GM18870 (cell line): ENCODE measurements at regions not wholly inside any gene's neighbourhood (a gene's known extent, or its start where the extent isn't known, plus 50 kb on each side); places are given as distances from the start of the nearest gene placed in this dataset.
"Not testable (repeated sequence)": the region's sequence is repeated elsewhere in the genome, so short reads cannot be mapped to it uniquely, and the experiment has no call there.

Experiments used
- ATAC-seq: cut with Tn5 transposase; IDR thresholded peaks from one replicate; pipeline ENCODE4 v1.9.1; 2021; ENCODE audit warnings: moderate library complexity; ENCODE audit not compliant: unreplicated experiment

- ATAC-seq = no peak
These were observed 520.9 kb upstream of the CITED2 start for GRCh38 chr6:139895205-139895793.

GRCh38 chr6:139894271-139894670, 519.8 kb upstream of the CITED2 start:
- ATAC-seq = no peak

- ATAC-seq = no peak
These were observed 517.0 kb upstream of the CITED2 start for GRCh38 chr6:139891471-139891870.

- ATAC-seq = no peak
These were observed 514.3 kb upstream of the CITED2 start for GRCh38 chr6:139888681-139889122.

- no peak for ATAC-seq
These were observed 512.8 kb upstream of the CITED2 start for GRCh38 chr6:139887275-139887674.

- ATAC-seq = no peak
These were observed 511.9 kb upstream of the CITED2 start for GRCh38 chr6:139886396-139886795.

- no peak for ATAC-seq
These were observed 511.5 kb upstream of the CITED2 start for GRCh38 chr6:139885909-139886308.

- no peak for ATAC-seq
These were observed 509.3 kb upstream of the CITED2 start for GRCh38 chr6:139883776-139884175.

GRCh38 chr6:139882977-139883728, 508.7 kb upstream of the CITED2 start:
- ATAC-seq = no peak

- peak; percentile 4 for ATAC-seq
These were observed 507.8 kb upstream of the CITED2 start for GRCh38 chr6:139882234-139882633.

GRCh38 chr6:139881728-139882211, 507.3 kb upstream of the CITED2 start:
- peak; percentile 80 for ATAC-seq

GRCh38 chr6:139881236-139881635, 506.8 kb upstream of the CITED2 start:
- ATAC-seq = no peak

GRCh38 chr6:139879823-139880356, 505.4 kb upstream of the CITED2 start:
- no peak for ATAC-seq

- ATAC-seq = not testable (repeated sequence)
These were observed 504.8 kb upstream of the CITED2 start for GRCh38 chr6:139879241-139879640.

GRCh38 chr6:139877828-139878405, 503.5 kb upstream of the CITED2 start:
- ATAC-seq = no peak

- no peak for ATAC-seq
These were observed 498.2 kb upstream of the CITED2 start for GRCh38 chr6:139872665-139873064.

- no peak for ATAC-seq
These were observed 497.5 kb upstream of the CITED2 start for GRCh38 chr6:139871803-139872510.

GRCh38 chr6:139871165-139871710, 496.8 kb upstream of the CITED2 start:
- ATAC-seq = no peak

- ATAC-seq = no peak
These were observed 494.1 kb upstream of the CITED2 start for GRCh38 chr6:139868576-139868975.

GRCh38 chr6:139863964-139864363, 489.5 kb upstream of the CITED2 start:
- ATAC-seq = peak; percentile 82

GRCh38 chr6:139863346-139863745, 488.9 kb upstream of the CITED2 start:
- no peak for ATAC-seq
